Stimulated activated CD4-positive, alpha-beta T cell treated with anti-CD3 and anti-CD28 coated beads, Interleukin-1b, Interleukin-23, amount 100 ng/mL, for 24 hours (primary cell): ENCODE measurements at regions not wholly inside any gene's neighbourhood (a gene's known extent, or its start where the extent isn't known, plus 50 kb on each side); places are given as distances from the start of the nearest gene placed in this dataset.

Experiments used
- DNase-seq, 4 experiments: peaks; one replicate each; pipeline ENCODE4 v3.0.0-alpha.2; 2020; ENCODE audit warnings: low read depth in 4 of 4, low spot score in 1 of 4

- no peak for DNase-seq
These were observed 85.5 kb upstream of the NUDT12 start for GRCh38 chr5:103648086-103648485.

- no peak for DNase-seq
These were observed 84.4 kb upstream of the NUDT12 start for GRCh38 chr5:103646698-103647614.

- no peak for DNase-seq
These were observed 83.2 kb upstream of the NUDT12 start for GRCh38 chr5:103645816-103646215.

GRCh38 chr5:103638979-103639378 is 76.4 kb upstream of the NUDT12 start:
- DNase-seq: no peak

- DNase-seq: no peak
These were observed 62.1 kb upstream of the NUDT12 start for GRCh38 chr5:103624675-103625074.

- DNase-seq: no peak
These were observed 61.5 kb upstream of the NUDT12 start for GRCh38 chr5:103624035-103624480.

- DNase-seq: no peak
These were observed 60.8 kb upstream of the NUDT12 start for GRCh38 chr5:103623425-103623824.

- no peak for DNase-seq
These were observed 59.0 kb upstream of the NUDT12 start for GRCh38 chr5:103621548-103621930.

GRCh38 chr5:103620851-103621547 is 58.4 kb upstream of the NUDT12 start:
- DNase-seq: no peak

GRCh38 chr5:103617913-103618312 is 55.3 kb upstream of the NUDT12 start:
- no peak for DNase-seq

GRCh38 chr5:103617090-103617489 is 54.5 kb upstream of the NUDT12 start:
- DNase-seq: no peak

- no peak for DNase-seq
These were observed 50.0 kb upstream of the NUDT12 start for GRCh38 chr5:103612545-103612944.
